Liver (tissue), 8 donors: ENCODE measurements at regions not wholly inside any gene's neighbourhood (a gene's known extent, or its start where the extent isn't known, plus 50 kb on each side); places are given as distances from the start of the nearest gene placed in this dataset.

Experiments used
- DNase-seq: peaks from one replicate; pipeline ENCODE4 v3.0.0-alpha.2; 2017; ENCODE audit warnings: low spot score
- H3K27ac ChIP-seq, 2 donors: one replicate each; pipeline ENCODE4 v1.7.0; 2013; ENCODE audit warnings: inconsistent platforms in 2 of 2, low read length in 2 of 2, control low read depth in 1 of 2, low read depth in 1 of 2, mild to moderate bottlenecking in 1 of 2
- H3K27me3 ChIP-seq, 4 donors: one replicate each; pipeline versions ENCODE4 v1.6.1 to v1.7.0; 2013; ENCODE audit warnings: low read length in 3 of 4, inconsistent platforms in 1 of 4, mild to moderate bottlenecking in 1 of 4, moderate library complexity in 1 of 4; ENCODE audit not compliant: control insufficient read depth in 4 of 4, insufficient read depth in 4 of 4
- H3K36me3 ChIP-seq, 4 donors: one replicate each; pipeline versions ENCODE4 v1.6.1 to v1.7.0; 2013; ENCODE audit warnings: low read length in 3 of 4, mild to moderate bottlenecking in 3 of 4, low read depth in 1 of 4, moderate library complexity in 1 of 4; ENCODE audit not compliant: control insufficient read depth in 4 of 4, insufficient read depth in 3 of 4
- H3K4me1 ChIP-seq, 4 donors: one replicate each; pipeline versions ENCODE4 v1.6.1 to v1.7.0; 2013; ENCODE audit warnings: low read length in 3 of 4, mild to moderate bottlenecking in 3 of 4, moderate library complexity in 1 of 4; ENCODE audit not compliant: control insufficient read depth in 4 of 4, insufficient read depth in 4 of 4
- H3K4me3 ChIP-seq, 3 donors: one replicate each; pipeline versions ENCODE4 v1.6.1 to v1.7.0; 2013; ENCODE audit warnings: low read length in 3 of 3, control low read depth in 1 of 3, low read depth in 1 of 3, mild to moderate bottlenecking in 1 of 3
- H3K9ac ChIP-seq, 2 donors: one replicate each; pipeline ENCODE4 v1.7.0; 2013; ENCODE audit warnings: low read length in 2 of 2, mild to moderate bottlenecking in 2 of 2, moderate library complexity in 2 of 2, control low read depth in 1 of 2, low read depth in 1 of 2
- H3K9me3 ChIP-seq, 4 donors: one replicate each; pipeline versions ENCODE4 v1.6.1 to v1.7.0; 2013; ENCODE audit warnings: low read length in 3 of 4; ENCODE audit not compliant: control insufficient read depth in 4 of 4
- CTCF ChIP-seq: fragments of 150-350 bp; IDR thresholded peaks from 2 replicates; pipeline ENCODE4 v1.5.1; 2017; ENCODE audit warnings: improper control_type of control experiment, low read depth, low read length; ENCODE audit not compliant: missing input control
- EGR1 ChIP-seq, 2 donors: IDR thresholded peaks; 2 replicates each; pipeline ENCODE4 v1.6.1; 2016 to 2018; ENCODE audit warnings: antibody characterized with exemption in 2 of 2, low read depth in 2 of 2
- FOXA1 ChIP-seq: IDR thresholded peaks from 2 replicates; pipeline ENCODE4 v1.6.1; 2016; ENCODE audit warnings: antibody characterized with exemption
- FOXA2 ChIP-seq: IDR thresholded peaks from 2 replicates; pipeline ENCODE4 v1.6.1; 2016; ENCODE audit warnings: antibody characterized with exemption
- GABPA ChIP-seq, 2 donors: IDR thresholded peaks in 1 of 2; conservative IDR thresholded peaks in 1 of 2; 2 replicates each; pipeline ENCODE4 v1.6.1; 2016; ENCODE audit warnings: antibody characterized with exemption in 2 of 2, mild to moderate bottlenecking in 1 of 2, moderate library complexity in 1 of 2
- HNF4A ChIP-seq, 2 donors: conservative IDR thresholded peaks; 2 replicates each; pipeline ENCODE4 v1.6.1; 2016; ENCODE audit warnings: antibody characterized with exemption in 2 of 2, mild to moderate bottlenecking in 2 of 2
- HNF4G ChIP-seq: IDR thresholded peaks from 2 replicates; pipeline ENCODE4 v1.6.1; 2016; ENCODE audit warnings: antibody characterized with exemption
- JUND ChIP-seq, 2 donors: IDR thresholded peaks; 2 replicates each; pipeline ENCODE4 v1.6.1; 2016; ENCODE audit warnings: antibody characterized with exemption in 2 of 2
- NR2F2 ChIP-seq: IDR thresholded peaks from 2 replicates; pipeline ENCODE4 v1.6.1; 2016; ENCODE audit warnings: antibody characterized with exemption
- RAD21 ChIP-seq, 2 donors: IDR thresholded peaks; 2 replicates each; pipeline ENCODE4 v1.6.1; 2016; ENCODE audit warnings: antibody characterized with exemption in 2 of 2, mild to moderate bottlenecking in 2 of 2
- REST ChIP-seq: IDR thresholded peaks from 2 replicates; pipeline ENCODE4 v1.6.1; 2016; ENCODE audit warnings: antibody characterized with exemption, mild to moderate bottlenecking
- RXRA ChIP-seq, 2 donors: IDR thresholded peaks; 2 replicates each; pipeline ENCODE4 v1.6.1; 2017 to 2018; ENCODE audit warnings: antibody characterized with exemption in 2 of 2, mild to moderate bottlenecking in 1 of 2
- SP1 ChIP-seq: IDR thresholded peaks from 2 replicates; pipeline ENCODE4 v1.6.1; 2018; ENCODE audit warnings: antibody characterized with exemption, mild to moderate bottlenecking
- TAF1 ChIP-seq: conservative IDR thresholded peaks from 2 replicates; pipeline ENCODE4 v1.6.1; 2016; ENCODE audit warnings: antibody characterized with exemption, mild to moderate bottlenecking
- YY1 ChIP-seq: IDR thresholded peaks from 2 replicates; pipeline ENCODE4 v1.6.1; 2016; ENCODE audit warnings: antibody characterized with exemption, mild to moderate bottlenecking
- WGBS: extraction: QIAGEN DNeasy Blood & Tissue Kit; methylation state at CpG from one replicate; pipeline ENCODE4 v1.1.7; 2013; 5-methylcytosine and 5-hydroxymethylcytosine counted together
- TF ChIP-seq, protein P1 (sequence below): IDR thresholded peaks from 2 replicates; pipeline ENCODE4 v1.6.1; 2016; ENCODE audit warnings: antibody characterized with exemption
- donor health status: healthy.
- donor health status: healthy.
- donor health status: healthy.
- donor health status: healthy.
- donor health status: healthy.

- no peak for TF ChIP-seq HNF4G
- Histone ChIP-seq H3K4me3 (no peak overlapping the region), H3K9me3 (no peaks in the 10 kb centered on the region), H3K27ac (no peak overlapping the region), H3K4me1 (no peaks in the 10 kb centered on the region), H3K27me3 (no peaks in the 10 kb centered on the region), H3K36me3 (no peaks in the 10 kb centered on the region), H3K9ac (no peak overlapping the region)
- WGBS, result 89% methylated on average over 2 of the region's 2 CpGs
- no peak for DNase-seq
Observed at GRCh38 chr2:57509189-57509588, 537.4 kb upstream of the VRK2 start.

DNA sequence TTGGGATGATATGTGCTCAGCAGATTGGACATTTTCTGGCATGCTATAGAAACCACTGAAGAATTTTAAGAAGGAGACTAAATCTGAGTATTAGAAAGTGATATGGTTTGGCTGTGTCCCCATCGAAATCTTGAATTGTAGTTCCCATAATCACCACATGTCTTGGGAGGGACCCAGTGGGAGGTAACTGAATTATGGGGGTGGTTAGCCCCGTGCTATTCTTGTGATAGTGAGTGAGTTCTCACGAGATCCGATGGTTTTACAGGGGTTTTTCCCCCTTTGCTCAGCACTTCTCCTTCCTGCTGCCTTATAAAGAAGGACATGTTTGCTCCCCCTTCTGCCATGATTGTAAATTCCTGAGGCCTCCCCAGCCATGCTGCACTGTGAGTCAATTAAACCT lies 535.9 kb upstream of the VRK2 start:
- no peaks in the 10 kb centered on the region for H3K4me1 ChIP-seq
- no peaks in the 10 kb centered on the region for H3K9me3 ChIP-seq
- DNase-seq, result no peak
- no peak overlapping the region for H3K9ac ChIP-seq
- no peak overlapping the region for H3K27ac ChIP-seq
- TF ChIP-seq RAD21 (IDR thresholded peaks at IDR 0.05) (no peak), TAF1 (no peak), GABPA (IDR thresholded peaks at IDR 0.05 in 1 of 2, conservative IDR thresholded peaks at IDR 0.05 in 1 of 2) (no peak), CTCF (no peak), YY1 (no peak), JUND (IDR thresholded peaks at IDR 0.05) (no peak), FOXA1 (no peak), RXRA (IDR thresholded peaks at IDR 0.05) (no peak), REST (no peak), EGR1 (IDR thresholded peaks at IDR 0.05; ENCODE audit: low read depth in 2 of 2) (no peak), FOXA2 (no peak), HNF4A (conservative IDR thresholded peaks at IDR 0.05) (no peak), SP1 (no peak), NR2F2 (no peak)
- TF ChIP-seq, protein P1, sequence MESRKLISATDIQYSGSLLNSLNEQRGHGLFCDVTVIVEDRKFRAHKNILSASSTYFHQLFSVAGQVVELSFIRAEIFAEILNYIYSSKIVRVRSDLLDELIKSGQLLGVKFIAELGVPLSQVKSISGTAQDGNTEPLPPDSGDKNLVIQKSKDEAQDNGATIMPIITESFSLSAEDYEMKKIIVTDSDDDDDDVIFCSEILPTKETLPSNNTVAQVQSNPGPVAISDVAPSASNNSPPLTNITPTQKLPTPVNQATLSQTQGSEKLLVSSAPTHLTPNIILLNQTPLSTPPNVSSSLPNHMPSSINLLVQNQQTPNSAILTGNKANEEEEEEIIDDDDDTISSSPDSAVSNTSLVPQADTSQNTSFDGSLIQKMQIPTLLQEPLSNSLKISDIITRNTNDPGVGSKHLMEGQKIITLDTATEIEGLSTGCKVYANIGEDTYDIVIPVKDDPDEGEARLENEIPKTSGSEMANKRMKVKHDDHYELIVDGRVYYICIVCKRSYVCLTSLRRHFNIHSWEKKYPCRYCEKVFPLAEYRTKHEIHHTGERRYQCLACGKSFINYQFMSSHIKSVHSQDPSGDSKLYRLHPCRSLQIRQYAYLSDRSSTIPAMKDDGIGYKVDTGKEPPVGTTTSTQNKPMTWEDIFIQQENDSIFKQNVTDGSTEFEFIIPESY, result no peak
- 78% methylated on average over 4 of the region's 4 CpGs for WGBS
- H3K27me3 ChIP-seq, result no peaks in the 10 kb centered on the region
- no peaks in the 10 kb centered on the region for H3K36me3 ChIP-seq
- H3K4me3 ChIP-seq, result no peak overlapping the region
